Endothelial cell of umbilical vein (primary cell): ENCODE measurements at regions not wholly inside any gene's neighbourhood (a gene's known extent, or its start where the extent isn't known, plus 50 kb on each side); places are given as distances from the start of the nearest gene placed in this dataset.

Experiments used
- BruUV-seq: library from RNA; stranded (reverse); fragments of 400-500 nt; replicated peaks from 2 replicates; lab custom pipeline; 2021; lab: Mats Ljungman, UMichigan
- CTCF ChIA-PET: fragments of 300-600, 350-600 bp; sonication (Branson Sonifier 250); formaldehyde crosslinking; loops from one replicate; lab custom pipeline; 2021; ENCODE audit warnings: antibody characterized with exemption, inconsistent platforms; lab: Charles Lee
- POLR2A ChIA-PET: fragments of 300-600, 350-600 bp; sonication (Branson Sonifier 250); formaldehyde crosslinking; loops from one replicate; lab custom pipeline; 2021; ENCODE audit warnings: antibody characterized with exemption, inconsistent platforms; lab: Charles Lee
- DNase-seq: peaks from one replicate; pipeline ENCODE4 v3.0.0-alpha.2; 2011; ENCODE audit warnings: low read depth, low spot score
- FAIRE-seq: peaks from 2 replicates; lab custom pipeline; 2011; peaks lifted over from hg19 to GRCh38; lab: Jason Lieb, UNC
- H2AFZ ChIP-seq: 2 replicates; pipeline ENCODE4 v1.6.0; 2012; ENCODE audit warnings: low read depth, low read length, control low read depth, inconsistent platforms
- H3K27ac ChIP-seq: 2 replicates; pipeline ENCODE4 v1.5.1; 2011; ENCODE audit warnings: low read depth, mild to moderate bottlenecking, control low read depth, low read length, moderate library complexity; ENCODE audit not compliant: insufficient read depth
- H3K27me3 ChIP-seq, 2 experiments: 2 replicates each; pipeline versions ENCODE4 v1.6.0 to v1.6.1; 2011; ENCODE audit warnings: low read length in 2 of 2, mixed read lengths in 1 of 2; ENCODE audit not compliant: control insufficient read depth in 2 of 2, insufficient read depth in 2 of 2
- H3K36me3 ChIP-seq, 2 experiments: 2 replicates in 1 of 2; 3 replicates in 1 of 2; pipeline ENCODE4 v1.5.1; 2011; ENCODE audit warnings: low read length in 2 of 2, mild to moderate bottlenecking in 1 of 2, moderate library complexity in 1 of 2; ENCODE audit not compliant: control insufficient read depth in 2 of 2, insufficient read depth in 2 of 2; ENCODE audit errors: extremely low read depth in 1 of 2
- H3K4me1 ChIP-seq: 3 replicates; pipeline ENCODE4 v1.5.1; 2011; ENCODE audit warnings: mild to moderate bottlenecking, low read length; ENCODE audit not compliant: control insufficient read depth, insufficient read depth; ENCODE audit errors: extremely low read depth
- H3K4me2 ChIP-seq: 2 replicates; pipeline ENCODE4 v1.6.1; 2011; ENCODE audit warnings: low read length, control low read depth, mixed read lengths; ENCODE audit not compliant: insufficient read depth
- H3K4me3 ChIP-seq, 3 experiments: fragments of 200-600 bp in 1 of 3; sonication (generic), shearing (Covaris generic) in 1 of 3; replicated peaks in 1 of 3; 2 replicates each; pipeline ENCODE4 v1.5.1; 2011 to 2016; ENCODE audit warnings: control low read depth in 3 of 3, low read length in 3 of 3, mild to moderate bottlenecking in 2 of 3, inconsistent platforms in 1 of 3, low read depth in 1 of 3, moderate library complexity in 1 of 3; ENCODE audit not compliant: insufficient read depth in 1 of 3
- H3K79me2 ChIP-seq: 2 replicates; pipeline ENCODE4 v1.6.0; 2012; ENCODE audit warnings: low read length, inconsistent platforms; ENCODE audit not compliant: control insufficient read depth, insufficient read depth
- H3K9ac ChIP-seq: replicated peaks from 2 replicates; pipeline ENCODE3; 2011; ENCODE audit warnings: low read length, control low read depth; ENCODE audit not compliant: insufficient read depth; ENCODE audit errors: extremely low read depth
- H3K9me1 ChIP-seq: replicated peaks from 3 replicates; pipeline ENCODE4 v1.6.0; 2011; ENCODE audit warnings: mild to moderate bottlenecking, low read length; ENCODE audit not compliant: control insufficient read depth, insufficient read depth; ENCODE audit errors: extremely low read depth
- H3K9me3 ChIP-seq: replicated peaks from 2 replicates; pipeline ENCODE4 v1.5.1; 2012; ENCODE audit warnings: low read length, inconsistent platforms; ENCODE audit not compliant: control insufficient read depth, insufficient read depth
- H4K20me1 ChIP-seq: replicated peaks from 2 replicates; pipeline ENCODE3; 2011; ENCODE audit warnings: mild to moderate bottlenecking, low read length; ENCODE audit not compliant: control insufficient read depth, insufficient read depth; ENCODE audit errors: extremely low read depth
- EZH2 ChIP-seq: IDR thresholded peaks from 2 replicates; pipeline ENCODE4 v1.6.1; 2012; ENCODE audit warnings: borderline replicate concordance, low read depth, mild to moderate bottlenecking, moderate library complexity, low read length, inconsistent platforms; ENCODE audit not compliant: severe bottlenecking
- FOS ChIP-seq: IDR thresholded peaks from 2 replicates; pipeline ENCODE4 v1.6.1; 2011; ENCODE audit warnings: mild to moderate bottlenecking, low read length, moderate library complexity, borderline replicate concordance; ENCODE audit not compliant: insufficient read depth
- GATA2 ChIP-seq: IDR thresholded peaks from 2 replicates; pipeline ENCODE4 v1.7.0; 2011; ENCODE audit warnings: low read depth, mild to moderate bottlenecking, moderate library complexity, mixed read lengths, low read length; ENCODE audit not compliant: insufficient read length, insufficient read depth
- JUN ChIP-seq: IDR thresholded peaks from 2 replicates; pipeline ENCODE4 v1.6.1; 2011; ENCODE audit warnings: borderline replicate concordance, low read depth; ENCODE audit not compliant: insufficient read length, insufficient read depth
- MYC ChIP-seq: IDR thresholded peaks from one replicate; pipeline ENCODE4 v1.6.1; 2011; ENCODE audit warnings: mild to moderate bottlenecking, low read depth, low read length
- POLR2A ChIP-seq: IDR thresholded peaks from 2 replicates; pipeline ENCODE4 v1.6.1; 2012; ENCODE audit warnings: low read depth, mild to moderate bottlenecking, control low read depth, low read length
- POLR2AphosphoS5 ChIP-seq: IDR thresholded peaks from 2 replicates; pipeline ENCODE4 v1.6.1; 2012; ENCODE audit warnings: low read depth, mild to moderate bottlenecking, control low read depth, low read length, moderate library complexity; ENCODE audit not compliant: insufficient read depth
- dilution Hi-C: fragments of 300-500 bp; cut with MboI; formaldehyde crosslinking; loops from one replicate; pipeline ENCODE4 v1.15.0; 2019; ENCODE audit warnings: low sequenced_read_pairs; ENCODE audit not compliant: extremely low pct_ligation_motif_present
- intact Hi-C: fragments of 100-400 bp; cut with micrococcal nuclease; formaldehyde crosslinking; loops from one replicate; pipeline ENCODE4 v1.10.0; 2022
- TF ChIP-seq, protein P1 (sequence below): IDR thresholded peaks from 2 replicates; pipeline ENCODE4 v1.6.1; 2011; ENCODE audit not compliant: insufficient read depth, insufficient read length
- TF ChIP-seq, protein P2 (sequence below), 2 donors: IDR thresholded peaks; 1 replicate in 1 of 2; 2 replicates in 1 of 2; pipeline ENCODE4 v1.5.1; 2011; ENCODE audit warnings: low read length in 2 of 2, mild to moderate bottlenecking in 2 of 2, moderate library complexity in 2 of 2, control low read depth in 1 of 2, inconsistent platforms in 1 of 2, low read depth in 1 of 2; ENCODE audit not compliant: insufficient read depth in 1 of 2; ENCODE audit errors: extremely low read depth in 1 of 2

DNA sequence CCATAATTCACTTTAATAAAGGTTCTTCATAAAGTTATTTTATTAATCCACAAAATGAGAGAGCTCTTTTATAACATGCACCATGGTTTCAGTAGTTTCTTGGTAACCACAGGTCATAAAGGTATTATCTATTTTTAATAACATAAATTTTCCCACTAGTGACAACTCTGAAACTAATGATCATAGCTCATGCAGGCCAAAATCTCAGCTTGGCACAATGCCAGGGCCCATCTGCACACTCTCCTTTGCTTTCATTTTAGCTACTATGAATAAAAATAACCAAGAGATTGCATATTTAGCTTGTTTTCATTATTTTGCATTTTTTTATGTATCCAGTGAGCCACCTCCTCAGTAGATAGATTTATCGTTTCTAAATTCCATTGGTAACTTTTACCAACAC is 691.8 kb upstream of the CHAC2 start:
- TF ChIP-seq POLR2A = no peak
- TF ChIP-seq, protein P1, sequence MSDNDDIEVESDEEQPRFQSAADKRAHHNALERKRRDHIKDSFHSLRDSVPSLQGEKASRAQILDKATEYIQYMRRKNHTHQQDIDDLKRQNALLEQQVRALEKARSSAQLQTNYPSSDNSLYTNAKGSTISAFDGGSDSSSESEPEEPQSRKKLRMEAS = no peak
- TF ChIP-seq, protein P2, sequence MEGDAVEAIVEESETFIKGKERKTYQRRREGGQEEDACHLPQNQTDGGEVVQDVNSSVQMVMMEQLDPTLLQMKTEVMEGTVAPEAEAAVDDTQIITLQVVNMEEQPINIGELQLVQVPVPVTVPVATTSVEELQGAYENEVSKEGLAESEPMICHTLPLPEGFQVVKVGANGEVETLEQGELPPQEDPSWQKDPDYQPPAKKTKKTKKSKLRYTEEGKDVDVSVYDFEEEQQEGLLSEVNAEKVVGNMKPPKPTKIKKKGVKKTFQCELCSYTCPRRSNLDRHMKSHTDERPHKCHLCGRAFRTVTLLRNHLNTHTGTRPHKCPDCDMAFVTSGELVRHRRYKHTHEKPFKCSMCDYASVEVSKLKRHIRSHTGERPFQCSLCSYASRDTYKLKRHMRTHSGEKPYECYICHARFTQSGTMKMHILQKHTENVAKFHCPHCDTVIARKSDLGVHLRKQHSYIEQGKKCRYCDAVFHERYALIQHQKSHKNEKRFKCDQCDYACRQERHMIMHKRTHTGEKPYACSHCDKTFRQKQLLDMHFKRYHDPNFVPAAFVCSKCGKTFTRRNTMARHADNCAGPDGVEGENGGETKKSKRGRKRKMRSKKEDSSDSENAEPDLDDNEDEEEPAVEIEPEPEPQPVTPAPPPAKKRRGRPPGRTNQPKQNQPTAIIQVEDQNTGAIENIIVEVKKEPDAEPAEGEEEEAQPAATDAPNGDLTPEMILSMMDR (IDR thresholded peaks at IDR 0.05; ENCODE audit: extremely low read depth in 1 of 2, insufficient read depth in 1 of 2, low read depth in 1 of 2, low read length in 2 of 2) = no peak
- TF ChIP-seq MYC = no peak
- TF ChIP-seq JUN = no peak
- TF ChIP-seq POLR2AphosphoS5 = no peak
- TF ChIP-seq EZH2 = no peak
- TF ChIP-seq GATA2 = no peak
- TF ChIP-seq FOS = no peak
- Histone ChIP-seq H4K20me1 (no peaks in the 10 kb centered on the region), H3K4me2 (no peak overlapping the region), H3K36me3 (no peaks in the 10 kb centered on the region), H3K9ac (no peak overlapping the region), H3K79me2 (no peaks in the 10 kb centered on the region), H3K4me3 (no peak overlapping the region), H3K27me3 (no peaks in the 10 kb centered on the region), H2AFZ (no peak overlapping the region), H3K4me1 (no peaks in the 10 kb centered on the region), H3K27ac (no peak overlapping the region), H3K9me3 (no peaks in the 10 kb centered on the region), H3K9me1 (no peaks in the 10 kb centered on the region)
- dilution Hi-C loops (no loop called here), intact Hi-C loops (no loop called here)
- POLR2A ChIA-PET = no interaction called here
- CTCF ChIA-PET = interaction anchor here (1.1 kb wide), 1 partner anchor 9 kb away, joined by 3 read pairs; no protein-coding TSS in a partner anchor
- DNase-seq (no peak), FAIRE-seq (no peak)
- BruUV-seq = no TSS peak
